HL-60 (cell line): ENCODE measurements at regions not wholly inside any gene's neighbourhood (a gene's known extent, or its start where the extent isn't known, plus 50 kb on each side); places are given as distances from the start of the nearest gene placed in this dataset.
"Not testable (repeated sequence)": the region's sequence is repeated elsewhere in the genome, so short reads cannot be mapped to it uniquely, and the experiment has no call there.

Source experiments
- DNase-seq, 2 experiments: peaks; one replicate each; pipeline ENCODE4 v3.0.0-alpha.2; 2010 to 2020; ENCODE audit warnings: low read depth in 1 of 2, low spot score in 1 of 2
- H3K27ac ChIP-seq: fragments of 250-450 bp; sonication (Bioruptor Pico); replicated peaks from 2 replicates; pipeline ENCODE4 v1.5.1; 2020; ENCODE audit warnings: mild to moderate bottlenecking, moderate library complexity
- H3K27me3 ChIP-seq: fragments of 250-450 bp; sonication (Bioruptor Pico); 2 replicates; pipeline ENCODE4 v1.5.1; 2021; ENCODE audit warnings: mild to moderate bottlenecking, moderate library complexity; ENCODE audit not compliant: insufficient read depth, poor library complexity, severe bottlenecking
- H3K4me3 ChIP-seq: replicated peaks from 2 replicates; pipeline ENCODE4 v1.5.1; 2011; ENCODE audit warnings: mild to moderate bottlenecking, control low read depth, low read length; ENCODE audit not compliant: insufficient read depth
- CTCF ChIP-seq: IDR thresholded peaks from one replicate; pipeline ENCODE4 v1.5.1; 2011; ENCODE audit warnings: low read length, control low read depth, inconsistent platforms; ENCODE audit not compliant: insufficient read depth
- GABPA ChIP-seq: IDR thresholded peaks from 2 replicates; pipeline ENCODE4 v1.6.1; 2012; ENCODE audit warnings: low read depth
- POLR2AphosphoS5 ChIP-seq: IDR thresholded peaks from 2 replicates; pipeline ENCODE4 v1.6.1; 2012; ENCODE audit warnings: low read depth
- SPI1 ChIP-seq: IDR thresholded peaks from 2 replicates; pipeline ENCODE4 v1.6.1; 2012; ENCODE audit warnings: low read depth, mild to moderate bottlenecking, borderline replicate concordance
- TF ChIP-seq, protein P1 (sequence below): IDR thresholded peaks from 2 replicates; pipeline ENCODE4 v1.6.1; 2012; ENCODE audit warnings: low read depth; ENCODE audit not compliant: insufficient replicate concordance

DNA sequence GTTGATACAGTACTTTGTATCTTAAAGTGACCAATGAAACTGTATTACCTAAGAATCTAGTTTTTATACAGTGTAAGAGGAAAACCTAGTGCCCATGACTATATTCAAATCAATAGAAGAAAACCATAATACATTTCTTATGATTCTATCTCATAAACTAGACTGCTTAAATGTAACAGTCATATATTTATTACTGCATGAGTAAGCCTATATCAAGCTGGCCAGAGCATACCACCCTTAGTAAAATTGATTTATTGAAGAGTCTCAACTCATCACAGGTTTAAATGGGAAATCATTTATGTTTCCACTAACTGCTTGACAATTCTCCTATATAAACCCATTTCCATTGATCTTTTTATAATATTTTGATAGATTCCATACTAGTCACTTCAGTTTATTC lies 1059.2 kb upstream of the LRRTM1 start:
- no peak for DNase-seq
- no peak overlapping the region for H3K27ac ChIP-seq
- no peaks in the 10 kb centered on the region for H3K27me3 ChIP-seq
- no peak overlapping the region for H3K4me3 ChIP-seq
- no peak for TF ChIP-seq GABPA
- no peak for TF ChIP-seq POLR2AphosphoS5
- no peak for TF ChIP-seq CTCF
- no peak for TF ChIP-seq SPI1
- TF ChIP-seq, protein P1, sequence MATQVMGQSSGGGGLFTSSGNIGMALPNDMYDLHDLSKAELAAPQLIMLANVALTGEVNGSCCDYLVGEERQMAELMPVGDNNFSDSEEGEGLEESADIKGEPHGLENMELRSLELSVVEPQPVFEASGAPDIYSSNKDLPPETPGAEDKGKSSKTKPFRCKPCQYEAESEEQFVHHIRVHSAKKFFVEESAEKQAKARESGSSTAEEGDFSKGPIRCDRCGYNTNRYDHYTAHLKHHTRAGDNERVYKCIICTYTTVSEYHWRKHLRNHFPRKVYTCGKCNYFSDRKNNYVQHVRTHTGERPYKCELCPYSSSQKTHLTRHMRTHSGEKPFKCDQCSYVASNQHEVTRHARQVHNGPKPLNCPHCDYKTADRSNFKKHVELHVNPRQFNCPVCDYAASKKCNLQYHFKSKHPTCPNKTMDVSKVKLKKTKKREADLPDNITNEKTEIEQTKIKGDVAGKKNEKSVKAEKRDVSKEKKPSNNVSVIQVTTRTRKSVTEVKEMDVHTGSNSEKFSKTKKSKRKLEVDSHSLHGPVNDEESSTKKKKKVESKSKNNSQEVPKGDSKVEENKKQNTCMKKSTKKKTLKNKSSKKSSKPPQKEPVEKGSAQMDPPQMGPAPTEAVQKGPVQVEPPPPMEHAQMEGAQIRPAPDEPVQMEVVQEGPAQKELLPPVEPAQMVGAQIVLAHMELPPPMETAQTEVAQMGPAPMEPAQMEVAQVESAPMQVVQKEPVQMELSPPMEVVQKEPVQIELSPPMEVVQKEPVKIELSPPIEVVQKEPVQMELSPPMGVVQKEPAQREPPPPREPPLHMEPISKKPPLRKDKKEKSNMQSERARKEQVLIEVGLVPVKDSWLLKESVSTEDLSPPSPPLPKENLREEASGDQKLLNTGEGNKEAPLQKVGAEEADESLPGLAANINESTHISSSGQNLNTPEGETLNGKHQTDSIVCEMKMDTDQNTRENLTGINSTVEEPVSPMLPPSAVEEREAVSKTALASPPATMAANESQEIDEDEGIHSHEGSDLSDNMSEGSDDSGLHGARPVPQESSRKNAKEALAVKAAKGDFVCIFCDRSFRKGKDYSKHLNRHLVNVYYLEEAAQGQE, result no peak

GRCh38 chr2:81362468-81362867 lies 1057.9 kb upstream of the LRRTM1 start:
- not testable (repeated sequence) for H3K27ac ChIP-seq, DNase-seq, H3K4me3 ChIP-seq, H3K27me3 ChIP-seq

- no peak for TF ChIP-seq GABPA
- TF ChIP-seq CTCF, result no peak
- no peak for TF ChIP-seq SPI1
- Histone ChIP-seq H3K27me3 (no peaks in the 10 kb centered on the region), H3K4me3 (no peak overlapping the region), H3K27ac (no peak overlapping the region)
- DNase-seq, result no peak
Observed at GRCh38 chr2:81355436-81355835, 1050.9 kb upstream of the LRRTM1 start.

- TF ChIP-seq, protein P1, result no peak
- TF ChIP-seq CTCF, result no peak
- no peak for TF ChIP-seq SPI1
- TF ChIP-seq GABPA, result no peak
- TF ChIP-seq POLR2AphosphoS5, result no peak
- Histone ChIP-seq H3K27me3 (no peaks in the 10 kb centered on the region), H3K27ac (no peak overlapping the region), H3K4me3 (no peak overlapping the region)
- DNase-seq, result no peak
Observed at GRCh38 chr2:81334046-81334445, 1029.5 kb upstream of the LRRTM1 start.
